GM13976 (cell line): ENCODE measurements at regions not wholly inside any gene's neighbourhood (a gene's known extent, or its start where the extent isn't known, plus 50 kb on each side); places are given as distances from the start of the nearest gene placed in this dataset.
A peak's percentile ranks its signal among the peaks of the same experiment; 100 is the strongest.

Source experiments
- DNase-seq: peaks from one replicate; pipeline ENCODE4 v3.0.0; 2012; ENCODE audit warnings: low spot score
- in situ Hi-C: fragments of 300-500 bp; cut with MboI; formaldehyde crosslinking; loops from one replicate; pipeline ENCODE4 v1.12.0; 2022; ENCODE audit warnings: low sequenced_read_pairs, mixed read lengths, inconsistent platforms; ENCODE audit not compliant: unreplicated experiment
- TF ChIP-seq, protein P1 (sequence below): IDR thresholded peaks from 2 replicates; pipeline ENCODE4 v1.5.1; 2012; ENCODE audit warnings: borderline replicate concordance, mild to moderate bottlenecking; ENCODE audit not compliant: insufficient read depth; ENCODE audit errors: extremely low read depth, missing control alignments, control extremely low read depth

DNA sequence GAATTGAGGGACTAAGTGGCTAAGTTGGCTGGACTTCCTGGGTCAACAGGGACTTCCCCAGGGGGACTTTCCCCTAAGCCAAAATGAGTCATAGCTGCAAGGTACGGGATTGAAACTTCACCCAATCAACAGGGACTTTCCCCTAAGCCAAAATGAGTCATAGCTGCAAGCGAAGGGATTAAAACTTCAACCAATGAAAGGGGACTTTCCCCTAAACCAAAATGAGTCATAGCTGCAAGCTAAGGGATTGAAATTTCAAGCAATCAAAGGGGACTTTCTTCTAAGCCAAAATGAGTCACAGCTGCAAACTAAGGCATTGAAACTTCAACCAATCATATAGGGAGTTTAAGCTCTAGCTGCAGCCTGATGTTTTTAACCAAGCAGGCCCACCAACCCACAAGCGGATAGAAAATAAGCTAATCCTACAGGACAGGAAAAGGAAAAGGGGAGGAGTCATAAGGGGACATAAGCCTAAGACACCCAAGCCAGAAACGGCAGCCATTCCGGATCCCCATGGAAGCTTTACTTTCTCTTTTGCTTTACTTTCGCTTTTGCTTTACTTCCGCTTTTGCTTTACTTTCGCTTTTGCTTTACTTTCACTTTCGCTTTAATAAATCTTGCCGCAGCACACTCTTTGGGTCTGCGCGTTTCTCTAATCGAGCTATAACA, 1375.4 kb upstream of the CELF4 start:
- TF ChIP-seq, protein P1, sequence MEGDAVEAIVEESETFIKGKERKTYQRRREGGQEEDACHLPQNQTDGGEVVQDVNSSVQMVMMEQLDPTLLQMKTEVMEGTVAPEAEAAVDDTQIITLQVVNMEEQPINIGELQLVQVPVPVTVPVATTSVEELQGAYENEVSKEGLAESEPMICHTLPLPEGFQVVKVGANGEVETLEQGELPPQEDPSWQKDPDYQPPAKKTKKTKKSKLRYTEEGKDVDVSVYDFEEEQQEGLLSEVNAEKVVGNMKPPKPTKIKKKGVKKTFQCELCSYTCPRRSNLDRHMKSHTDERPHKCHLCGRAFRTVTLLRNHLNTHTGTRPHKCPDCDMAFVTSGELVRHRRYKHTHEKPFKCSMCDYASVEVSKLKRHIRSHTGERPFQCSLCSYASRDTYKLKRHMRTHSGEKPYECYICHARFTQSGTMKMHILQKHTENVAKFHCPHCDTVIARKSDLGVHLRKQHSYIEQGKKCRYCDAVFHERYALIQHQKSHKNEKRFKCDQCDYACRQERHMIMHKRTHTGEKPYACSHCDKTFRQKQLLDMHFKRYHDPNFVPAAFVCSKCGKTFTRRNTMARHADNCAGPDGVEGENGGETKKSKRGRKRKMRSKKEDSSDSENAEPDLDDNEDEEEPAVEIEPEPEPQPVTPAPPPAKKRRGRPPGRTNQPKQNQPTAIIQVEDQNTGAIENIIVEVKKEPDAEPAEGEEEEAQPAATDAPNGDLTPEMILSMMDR, result no peak
- in situ Hi-C loops, result loop anchor here (10.0 kb wide), 1 partner anchor 326 kb away; no protein-coding TSS in a partner anchor
- peak; percentile 53 for DNase-seq

DNA sequence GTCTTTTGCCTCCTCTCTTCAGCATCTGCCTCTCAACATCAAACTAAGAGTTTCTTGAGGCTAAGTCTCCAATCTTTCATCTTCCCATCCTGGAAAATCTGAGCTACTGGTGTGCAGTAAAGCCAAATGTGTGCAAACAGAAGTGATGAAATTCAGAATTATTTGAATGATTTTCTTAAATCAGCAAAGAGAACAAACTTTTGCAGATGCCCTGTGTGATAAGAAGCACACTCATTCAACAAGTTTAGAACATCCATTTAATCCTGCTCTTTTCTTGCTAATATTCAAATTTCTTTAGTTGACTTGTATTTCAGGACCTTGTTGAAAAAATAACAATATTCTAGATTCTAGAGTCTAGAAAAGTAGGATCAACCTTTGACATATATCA, 1374.9 kb upstream of the CELF4 start:
- in situ Hi-C loops, result loop anchor here (10.0 kb wide), 1 partner anchor 326 kb away; no protein-coding TSS in a partner anchor
- TF ChIP-seq, protein P1, result no peak
- DNase-seq, result no peak

DNA sequence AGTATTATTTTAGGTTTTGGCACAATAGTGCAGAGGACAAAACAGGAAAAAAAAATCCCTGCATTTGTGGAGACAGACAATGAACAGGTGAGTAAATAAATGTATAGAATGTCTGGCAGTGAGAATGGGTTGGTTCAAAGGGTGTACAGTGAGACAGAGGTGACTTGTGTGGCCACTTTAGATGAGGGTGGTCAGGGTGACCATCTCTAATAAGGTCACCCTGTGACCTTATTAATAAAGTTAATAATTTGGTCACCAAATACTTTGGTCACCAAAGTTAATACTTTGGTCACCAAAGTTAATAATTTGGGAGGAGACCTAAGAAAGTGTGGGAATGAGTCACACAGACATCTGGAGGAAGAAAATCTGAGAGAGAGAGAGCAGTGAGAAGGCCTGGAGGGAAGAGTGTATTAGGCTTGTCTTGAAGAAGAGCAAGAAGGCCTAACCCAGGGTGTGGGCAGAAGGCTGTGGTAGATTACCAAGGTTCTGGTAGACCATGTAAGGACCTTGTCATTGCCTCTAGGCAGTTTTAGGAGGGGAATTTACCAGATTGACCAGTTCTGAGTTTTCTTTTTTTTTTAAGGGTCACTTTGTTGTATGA, 1368.4 kb upstream of the CELF4 start:
- in situ Hi-C loops, result no loop called here
- TF ChIP-seq, protein P1, result no peak
- no peak for DNase-seq

DNA sequence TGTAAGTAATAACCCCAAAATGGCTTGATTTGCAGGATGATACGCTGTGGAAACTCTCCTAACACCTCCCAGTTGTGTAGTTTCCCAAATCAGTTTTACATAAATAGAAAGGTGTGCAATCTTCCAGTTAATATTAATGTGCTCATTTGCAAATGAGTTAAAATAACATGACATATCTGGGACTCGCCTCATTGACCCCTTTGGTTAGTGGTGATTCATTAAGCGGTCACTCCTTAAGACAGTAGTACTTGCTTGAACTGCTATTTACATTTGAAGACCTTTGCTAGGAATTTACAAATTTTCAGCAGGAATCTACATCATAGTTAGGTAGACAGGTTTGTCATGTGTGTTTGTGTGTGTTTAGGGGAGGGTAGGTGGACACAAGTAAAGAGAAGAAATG, 1367.7 kb upstream of the CELF4 start:
- DNase-seq, result no peak
- TF ChIP-seq, protein P1, result no peak
- in situ Hi-C loops, result no loop called here

DNA sequence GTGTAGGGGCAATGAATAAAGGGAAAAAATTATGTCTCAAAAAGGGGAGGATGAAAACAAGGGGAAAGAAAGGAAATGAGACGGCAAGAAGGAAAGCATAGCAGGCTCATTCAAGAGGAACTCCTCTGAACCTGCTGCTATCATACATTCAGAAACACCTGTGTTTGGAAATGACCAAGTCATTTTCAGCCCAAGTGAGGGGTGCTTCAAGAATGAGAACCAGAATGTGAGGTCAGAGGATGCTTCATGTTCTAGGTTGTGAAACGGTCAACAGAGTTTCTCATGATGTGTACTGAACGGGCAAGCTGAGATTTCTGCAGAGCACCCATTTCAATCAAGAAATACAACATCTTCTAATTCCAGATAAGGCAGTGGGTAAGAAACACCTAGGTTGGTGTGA, 1367.2 kb upstream of the CELF4 start:
- peak; percentile 32 for DNase-seq
- in situ Hi-C loops, result no loop called here
- TF ChIP-seq, protein P1, result no peak

DNA sequence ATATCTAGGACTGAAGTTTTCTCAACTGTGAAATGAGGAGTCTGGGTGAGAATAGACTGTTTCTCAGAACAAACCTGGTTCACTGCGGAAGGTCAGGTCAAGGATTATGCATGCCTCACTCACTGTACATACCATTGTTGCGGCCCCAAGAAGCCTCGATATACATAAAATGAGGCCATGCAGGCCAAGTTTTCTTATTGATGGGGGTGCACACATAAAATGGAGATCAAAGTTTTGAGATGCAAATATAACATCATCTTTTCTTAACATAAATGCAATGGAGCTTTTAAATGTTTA, 1366.1 kb upstream of the CELF4 start:
- DNase-seq, result no peak
- TF ChIP-seq, protein P1, result no peak
- in situ Hi-C loops, result no loop called here
